Neural cell (in vitro differentiated cells): ENCODE measurements at regions not wholly inside any gene's neighbourhood (a gene's known extent, or its start where the extent isn't known, plus 50 kb on each side); places are given as distances from the start of the nearest gene placed in this dataset.

Source experiments
- H2AFZ ChIP-seq: fragments of 200-600, 300-800 bp; sonication (generic), shearing (Covaris generic); 2 replicates; pipeline ENCODE4 v1.6.0; 2014; ENCODE audit warnings: low read depth, mild to moderate bottlenecking, antibody characterized with exemption, low read length, moderate library complexity
- H3F3A ChIP-seq: fragments of 200-600 bp; shearing (Covaris generic); 2 replicates; pipeline ENCODE4 v1.6.1; 2016; ENCODE audit warnings: mild to moderate bottlenecking, moderate library complexity, mixed read lengths, antibody characterized with exemption, low read length; ENCODE audit not compliant: insufficient read depth, poor library complexity, severe bottlenecking
- H3K27ac ChIP-seq: fragments of 200-600, 300-800 bp; sonication (generic), shearing (Covaris generic); 2 replicates; pipeline ENCODE4 v1.5.1; 2014; ENCODE audit warnings: mild to moderate bottlenecking, low read length, moderate library complexity
- H3K27me3 ChIP-seq: fragments of 300-800, 200-600 bp; sonication (generic), shearing (Covaris generic); 2 replicates; pipeline ENCODE4 v1.6.0; 2014; ENCODE audit warnings: mild to moderate bottlenecking, low read depth, low read length, moderate library complexity; ENCODE audit not compliant: insufficient read depth
- H3K36me3 ChIP-seq: fragments of 300-800, 200-600 bp; sonication (generic), shearing (Covaris generic); 2 replicates; pipeline ENCODE4 v1.5.1; 2014; ENCODE audit warnings: mild to moderate bottlenecking, antibody characterized with exemption, low read length, moderate library complexity; ENCODE audit not compliant: insufficient read depth
- H3K4me2 ChIP-seq: fragments of 300-800, 200-600 bp; sonication (generic), shearing (Covaris generic); 2 replicates; pipeline ENCODE4 v1.6.0; 2014; ENCODE audit warnings: mild to moderate bottlenecking, low read length
- H3K4me3 ChIP-seq: fragments of 300-800, 200-600 bp; sonication (generic), shearing (Covaris generic); 2 replicates; pipeline ENCODE4 v1.5.1; 2014; ENCODE audit warnings: mild to moderate bottlenecking, low read length, moderate library complexity
- H3K79me2 ChIP-seq: fragments of 200-600 bp; shearing (Covaris generic); replicated peaks from 2 replicates; pipeline ENCODE4 v1.6.0; 2014; ENCODE audit warnings: mild to moderate bottlenecking, low read length, moderate library complexity; ENCODE audit not compliant: insufficient read depth
- H3K9ac ChIP-seq: fragments of 300-800, 200-600 bp; sonication (generic), shearing (Covaris generic); 2 replicates; pipeline ENCODE4 v1.6.1; 2016; ENCODE audit warnings: mild to moderate bottlenecking, low read length, mixed read lengths
- H3K9me2 ChIP-seq: fragments of 200-600 bp; shearing (Covaris generic); 2 replicates; pipeline ENCODE4 v1.6.1; 2016; ENCODE audit warnings: mild to moderate bottlenecking, low read length, mixed read lengths; ENCODE audit not compliant: insufficient read depth
- H3K9me3 ChIP-seq: fragments of 200-600, 300-800 bp; sonication (generic), shearing (Covaris generic); 2 replicates; pipeline ENCODE4 v1.6.1; 2016; ENCODE audit warnings: mild to moderate bottlenecking, mixed run types, low read length, moderate library complexity, mixed read lengths
- H4K20me1 ChIP-seq: fragments of 200-600 bp; shearing (Covaris generic); 2 replicates; pipeline ENCODE4 v1.6.1; 2016; ENCODE audit warnings: mild to moderate bottlenecking, mixed run types; ENCODE audit not compliant: insufficient read depth
- EP300 ChIP-seq: fragments of 450-650 bp; conservative IDR thresholded peaks from 2 replicates; pipeline ENCODE4 v1.6.1; 2014; ENCODE audit warnings: antibody characterized with exemption, mild to moderate bottlenecking, moderate library complexity; ENCODE audit not compliant: poor library complexity, severe bottlenecking
- EZH2 ChIP-seq: fragments of 200-600, 300-800 bp; shearing (Covaris generic), sonication (generic); IDR thresholded peaks from 2 replicates; pipeline ENCODE4 v1.6.1; 2014; ENCODE audit warnings: antibody characterized with exemption, low read length, borderline replicate concordance, mild to moderate bottlenecking; ENCODE audit not compliant: insufficient read depth, poor library complexity, severe bottlenecking
- MXI1 ChIP-seq: fragments of 450-650 bp; conservative IDR thresholded peaks from 2 replicates; pipeline ENCODE4 v1.6.1; 2014; ENCODE audit warnings: antibody characterized with exemption, mild to moderate bottlenecking; ENCODE audit not compliant: poor library complexity, severe bottlenecking
- POLR2AphosphoS5 ChIP-seq: IDR thresholded peaks from 2 replicates; pipeline ENCODE4 v1.6.1; 2012
- RAD21 ChIP-seq: fragments of 450-650 bp; conservative IDR thresholded peaks from 2 replicates; pipeline ENCODE4 v1.6.1; 2014; ENCODE audit warnings: antibody characterized with exemption, mild to moderate bottlenecking, moderate library complexity
- SMC3 ChIP-seq: fragments of 450-650 bp; conservative IDR thresholded peaks from 2 replicates; pipeline ENCODE4 v1.6.1; 2014; ENCODE audit warnings: antibody characterized with exemption, mild to moderate bottlenecking, moderate library complexity; ENCODE audit not compliant: poor library complexity
- TAF1 ChIP-seq: IDR thresholded peaks from 2 replicates; pipeline ENCODE4 v1.6.1; 2012; ENCODE audit warnings: low read depth
- TF ChIP-seq, protein P1 (sequence below): fragments of 450-650 bp; IDR thresholded peaks from 2 replicates; pipeline ENCODE4 v1.5.1; 2014; ENCODE audit warnings: antibody characterized with exemption, mild to moderate bottlenecking, moderate library complexity; ENCODE audit not compliant: poor library complexity, severe bottlenecking
- TF ChIP-seq, protein P2 (sequence below): IDR thresholded peaks from 2 replicates; pipeline ENCODE4 v1.6.1; 2012; ENCODE audit warnings: borderline replicate concordance

DNA sequence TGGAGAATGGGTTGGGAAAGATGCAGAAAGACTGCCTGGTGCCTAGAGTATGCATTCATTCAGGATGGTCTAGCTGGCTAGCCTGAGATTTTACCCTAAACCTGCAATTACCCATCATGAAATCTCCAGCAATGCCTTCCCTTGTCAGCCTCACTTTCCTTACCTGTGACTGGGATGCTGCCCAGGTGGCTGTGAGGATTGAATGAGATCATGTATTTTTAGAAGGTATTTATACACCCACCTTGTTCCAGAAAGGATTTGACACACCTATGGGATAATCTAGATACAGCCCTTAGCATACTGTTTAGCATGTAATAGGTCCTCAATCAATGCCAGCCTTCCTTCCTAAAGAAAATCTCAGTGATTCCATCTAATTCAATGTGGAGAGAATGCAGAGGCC, 561.4 kb downstream of the CDK5RAP2 start:
- Histone ChIP-seq H4K20me1 (no peaks in the 10 kb centered on the region), H3K27me3 (no peaks in the 10 kb centered on the region), H3K9ac (no peak overlapping the region), H3K9me3 (no peaks in the 10 kb centered on the region), H2AFZ (no peak overlapping the region), H3K9me2 (no peaks in the 10 kb centered on the region), H3K36me3 (no peaks in the 10 kb centered on the region), H3K4me3 (no peak overlapping the region), H3K27ac (no peak overlapping the region), H3K4me2 (no peak overlapping the region), H3K79me2 (no peaks in the 10 kb centered on the region), H3F3A (no peaks in the 10 kb centered on the region)
- TF ChIP-seq, protein P1, sequence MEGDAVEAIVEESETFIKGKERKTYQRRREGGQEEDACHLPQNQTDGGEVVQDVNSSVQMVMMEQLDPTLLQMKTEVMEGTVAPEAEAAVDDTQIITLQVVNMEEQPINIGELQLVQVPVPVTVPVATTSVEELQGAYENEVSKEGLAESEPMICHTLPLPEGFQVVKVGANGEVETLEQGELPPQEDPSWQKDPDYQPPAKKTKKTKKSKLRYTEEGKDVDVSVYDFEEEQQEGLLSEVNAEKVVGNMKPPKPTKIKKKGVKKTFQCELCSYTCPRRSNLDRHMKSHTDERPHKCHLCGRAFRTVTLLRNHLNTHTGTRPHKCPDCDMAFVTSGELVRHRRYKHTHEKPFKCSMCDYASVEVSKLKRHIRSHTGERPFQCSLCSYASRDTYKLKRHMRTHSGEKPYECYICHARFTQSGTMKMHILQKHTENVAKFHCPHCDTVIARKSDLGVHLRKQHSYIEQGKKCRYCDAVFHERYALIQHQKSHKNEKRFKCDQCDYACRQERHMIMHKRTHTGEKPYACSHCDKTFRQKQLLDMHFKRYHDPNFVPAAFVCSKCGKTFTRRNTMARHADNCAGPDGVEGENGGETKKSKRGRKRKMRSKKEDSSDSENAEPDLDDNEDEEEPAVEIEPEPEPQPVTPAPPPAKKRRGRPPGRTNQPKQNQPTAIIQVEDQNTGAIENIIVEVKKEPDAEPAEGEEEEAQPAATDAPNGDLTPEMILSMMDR = no peak
- no peak for TF ChIP-seq TAF1
- no peak for TF ChIP-seq POLR2AphosphoS5
- no peak for TF ChIP-seq EP300
- TF ChIP-seq, protein P2, sequence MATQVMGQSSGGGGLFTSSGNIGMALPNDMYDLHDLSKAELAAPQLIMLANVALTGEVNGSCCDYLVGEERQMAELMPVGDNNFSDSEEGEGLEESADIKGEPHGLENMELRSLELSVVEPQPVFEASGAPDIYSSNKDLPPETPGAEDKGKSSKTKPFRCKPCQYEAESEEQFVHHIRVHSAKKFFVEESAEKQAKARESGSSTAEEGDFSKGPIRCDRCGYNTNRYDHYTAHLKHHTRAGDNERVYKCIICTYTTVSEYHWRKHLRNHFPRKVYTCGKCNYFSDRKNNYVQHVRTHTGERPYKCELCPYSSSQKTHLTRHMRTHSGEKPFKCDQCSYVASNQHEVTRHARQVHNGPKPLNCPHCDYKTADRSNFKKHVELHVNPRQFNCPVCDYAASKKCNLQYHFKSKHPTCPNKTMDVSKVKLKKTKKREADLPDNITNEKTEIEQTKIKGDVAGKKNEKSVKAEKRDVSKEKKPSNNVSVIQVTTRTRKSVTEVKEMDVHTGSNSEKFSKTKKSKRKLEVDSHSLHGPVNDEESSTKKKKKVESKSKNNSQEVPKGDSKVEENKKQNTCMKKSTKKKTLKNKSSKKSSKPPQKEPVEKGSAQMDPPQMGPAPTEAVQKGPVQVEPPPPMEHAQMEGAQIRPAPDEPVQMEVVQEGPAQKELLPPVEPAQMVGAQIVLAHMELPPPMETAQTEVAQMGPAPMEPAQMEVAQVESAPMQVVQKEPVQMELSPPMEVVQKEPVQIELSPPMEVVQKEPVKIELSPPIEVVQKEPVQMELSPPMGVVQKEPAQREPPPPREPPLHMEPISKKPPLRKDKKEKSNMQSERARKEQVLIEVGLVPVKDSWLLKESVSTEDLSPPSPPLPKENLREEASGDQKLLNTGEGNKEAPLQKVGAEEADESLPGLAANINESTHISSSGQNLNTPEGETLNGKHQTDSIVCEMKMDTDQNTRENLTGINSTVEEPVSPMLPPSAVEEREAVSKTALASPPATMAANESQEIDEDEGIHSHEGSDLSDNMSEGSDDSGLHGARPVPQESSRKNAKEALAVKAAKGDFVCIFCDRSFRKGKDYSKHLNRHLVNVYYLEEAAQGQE = no peak
- no peak for TF ChIP-seq RAD21
- TF ChIP-seq EZH2 = no peak

DNA sequence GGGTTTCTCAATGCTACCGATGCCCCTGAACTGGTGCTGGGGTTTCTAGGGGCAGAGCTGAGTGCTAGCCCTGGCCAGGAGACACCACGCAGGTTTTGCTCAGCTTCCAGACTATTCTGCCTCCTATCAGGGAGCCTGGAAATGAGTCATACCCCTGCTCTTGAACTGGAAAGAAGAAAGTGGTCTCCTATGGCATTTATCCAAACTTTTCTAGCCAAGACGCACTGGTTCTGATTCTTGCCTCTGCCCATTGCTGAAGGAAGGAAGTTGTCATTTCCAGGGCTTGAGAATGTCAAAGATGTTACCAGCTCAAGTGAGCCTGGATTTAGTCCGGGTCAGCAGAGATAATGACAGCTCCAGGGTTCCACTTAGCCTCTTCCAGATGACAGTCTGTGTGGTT, 561.9 kb downstream of the CDK5RAP2 start:
- Histone ChIP-seq H4K20me1 (no peaks in the 10 kb centered on the region), H3K9ac (no peak overlapping the region), H3K27ac (no peak overlapping the region), H3K4me2 (no peak overlapping the region), H3K4me3 (no peak overlapping the region), H3K79me2 (no peaks in the 10 kb centered on the region), H3K9me3 (no peaks in the 10 kb centered on the region), H3F3A (no peaks in the 10 kb centered on the region), H3K9me2 (no peaks in the 10 kb centered on the region), H2AFZ (no peak overlapping the region), H3K36me3 (no peaks in the 10 kb centered on the region), H3K27me3 (no peaks in the 10 kb centered on the region)
- TF ChIP-seq EZH2 (no peak), RAD21 (no peak), TAF1 (no peak), SMC3 (no peak), EP300 (no peak), MXI1 (no peak), POLR2AphosphoS5 (no peak)
- TF ChIP-seq, protein P1 = no peak
- TF ChIP-seq, protein P2 = no peak
